Hematopoietic multipotent progenitor cell treated with erythropoietin and hydrocortisone succinate and interleukin-3 and kit ligand, for 8 days (in vitro differentiated cells): ENCODE measurements at regions not wholly inside any gene's neighbourhood (a gene's known extent, or its start where the extent isn't known, plus 50 kb on each side); places are given as distances from the start of the nearest gene placed in this dataset.
A peak's percentile ranks its signal among the peaks of the same experiment; 100 is the strongest.

Experiments
- DNase-seq: peaks from one replicate; pipeline ENCODE4 v3.0.0-alpha.2; 2015

GRCh38 chr2:64322433-64322832 is 131.5 kb upstream of the LGALSL start:
- no peak for DNase-seq

GRCh38 chr2:64323197-64323596 is 130.8 kb upstream of the LGALSL start:
- DNase-seq = no peak

- no peak for DNase-seq
Observed at GRCh38 chr2:64324746-64325410, 129.1 kb upstream of the LGALSL start.

DNA sequence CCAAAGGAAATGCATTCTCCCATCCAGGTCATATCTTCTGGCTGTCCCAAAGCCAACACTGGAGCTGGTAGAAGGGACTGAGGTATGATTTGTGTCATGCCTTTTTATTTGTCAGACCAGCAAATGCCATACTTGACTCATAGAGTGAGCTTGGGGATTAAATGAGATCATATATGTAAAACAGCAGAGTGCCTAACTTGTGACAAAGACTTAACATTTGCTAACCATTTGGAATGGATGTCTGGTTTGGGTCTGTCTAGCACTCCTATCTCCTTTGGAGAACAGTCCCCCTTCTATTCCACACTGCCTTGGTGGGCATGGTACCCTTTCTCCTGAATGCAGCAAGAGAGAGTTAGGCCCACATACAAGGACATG is 128.5 kb upstream of the LGALSL start:
- no peak for DNase-seq

DNA sequence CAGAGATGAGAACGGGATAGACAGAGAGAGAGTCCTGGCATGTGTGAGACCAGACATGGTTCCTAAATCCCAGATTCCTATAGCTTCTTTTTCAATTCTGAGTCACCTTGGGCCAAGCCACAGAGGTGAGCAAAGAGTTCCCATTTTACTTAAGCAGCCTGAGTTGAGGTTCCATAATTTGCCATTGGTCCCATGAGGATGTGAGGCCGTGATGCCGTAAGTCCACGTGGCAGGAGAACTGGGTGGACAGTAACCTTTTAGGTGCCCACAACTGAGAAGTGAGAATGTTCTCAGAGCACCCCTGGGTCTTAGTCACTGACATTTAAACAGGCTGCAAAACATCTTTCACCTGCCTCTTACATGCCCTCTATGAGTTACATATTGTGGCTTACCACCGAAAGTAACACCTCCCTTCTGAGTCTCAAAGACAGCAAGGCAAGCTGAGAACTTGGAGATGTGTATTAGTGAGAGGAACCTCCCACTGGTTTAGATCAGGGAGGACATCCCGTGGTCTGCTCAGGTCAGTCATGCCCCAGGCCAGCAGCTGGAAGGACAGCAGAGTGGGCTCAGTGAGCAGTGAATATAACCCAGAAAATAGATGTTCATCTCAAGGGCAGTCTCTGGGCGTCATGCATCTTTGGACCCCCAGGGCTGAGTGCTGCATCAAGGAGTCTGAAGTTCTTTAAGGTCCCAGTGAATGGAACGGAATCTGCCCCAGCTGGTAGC is 127.9 kb upstream of the LGALSL start:
- DNase-seq = no peak

DNA sequence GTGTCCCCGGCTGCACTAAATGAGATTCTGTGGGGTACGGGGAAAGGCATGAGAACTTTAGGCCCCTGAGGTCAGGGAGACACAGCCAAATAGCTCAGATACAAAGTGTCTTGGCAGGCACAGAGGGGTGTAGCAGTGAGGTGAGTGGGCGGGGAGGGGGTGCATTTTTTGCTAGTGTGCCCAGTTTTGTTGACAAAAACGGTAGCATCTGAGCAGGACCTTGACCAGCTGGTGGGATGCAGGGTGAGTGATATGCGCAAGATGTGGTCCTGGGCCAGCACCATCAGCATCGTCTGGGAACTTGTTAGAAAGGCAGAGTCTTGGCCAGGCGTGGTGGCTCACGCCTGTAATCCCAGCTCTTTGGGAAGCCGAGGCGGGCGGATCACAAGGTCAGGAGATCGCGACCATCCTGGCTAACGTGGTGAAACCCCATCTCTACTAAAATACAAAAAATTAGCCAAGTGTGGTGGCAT is 127.3 kb upstream of the LGALSL start:
- DNase-seq = no peak

- no peak for DNase-seq
Observed at GRCh38 chr2:64327129-64327509, 126.8 kb upstream of the LGALSL start.

- DNase-seq = peak; percentile 44
Observed at GRCh38 chr2:64327510-64328414, 126.2 kb upstream of the LGALSL start.

DNA sequence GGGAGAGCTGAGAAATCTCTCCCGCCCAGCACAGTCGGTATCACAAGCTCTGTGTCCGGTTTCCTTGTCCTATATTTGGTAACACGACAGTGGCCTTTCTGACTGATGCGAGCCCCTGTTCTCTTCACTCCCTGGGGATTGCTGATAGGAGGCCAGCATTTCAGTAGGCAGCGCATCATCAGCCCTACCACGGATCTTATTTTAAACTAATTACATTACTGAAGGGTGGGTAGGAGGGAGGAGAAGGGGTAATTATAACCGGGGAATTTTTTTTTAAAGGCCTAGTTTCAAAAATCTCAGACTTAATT is 125.6 kb upstream of the LGALSL start:
- DNase-seq = no peak

- no peak for DNase-seq
Observed at GRCh38 chr2:64328756-64329155, 125.2 kb upstream of the LGALSL start.

GRCh38 chr2:64329848-64330247 is 124.1 kb upstream of the LGALSL start:
- no peak for DNase-seq

- peak; percentile 82 for DNase-seq
Observed at GRCh38 chr2:64330281-64331113, 123.5 kb upstream of the LGALSL start.

GRCh38 chr2:64331114-64331645 is 122.8 kb upstream of the LGALSL start:
- no peak for DNase-seq

DNA sequence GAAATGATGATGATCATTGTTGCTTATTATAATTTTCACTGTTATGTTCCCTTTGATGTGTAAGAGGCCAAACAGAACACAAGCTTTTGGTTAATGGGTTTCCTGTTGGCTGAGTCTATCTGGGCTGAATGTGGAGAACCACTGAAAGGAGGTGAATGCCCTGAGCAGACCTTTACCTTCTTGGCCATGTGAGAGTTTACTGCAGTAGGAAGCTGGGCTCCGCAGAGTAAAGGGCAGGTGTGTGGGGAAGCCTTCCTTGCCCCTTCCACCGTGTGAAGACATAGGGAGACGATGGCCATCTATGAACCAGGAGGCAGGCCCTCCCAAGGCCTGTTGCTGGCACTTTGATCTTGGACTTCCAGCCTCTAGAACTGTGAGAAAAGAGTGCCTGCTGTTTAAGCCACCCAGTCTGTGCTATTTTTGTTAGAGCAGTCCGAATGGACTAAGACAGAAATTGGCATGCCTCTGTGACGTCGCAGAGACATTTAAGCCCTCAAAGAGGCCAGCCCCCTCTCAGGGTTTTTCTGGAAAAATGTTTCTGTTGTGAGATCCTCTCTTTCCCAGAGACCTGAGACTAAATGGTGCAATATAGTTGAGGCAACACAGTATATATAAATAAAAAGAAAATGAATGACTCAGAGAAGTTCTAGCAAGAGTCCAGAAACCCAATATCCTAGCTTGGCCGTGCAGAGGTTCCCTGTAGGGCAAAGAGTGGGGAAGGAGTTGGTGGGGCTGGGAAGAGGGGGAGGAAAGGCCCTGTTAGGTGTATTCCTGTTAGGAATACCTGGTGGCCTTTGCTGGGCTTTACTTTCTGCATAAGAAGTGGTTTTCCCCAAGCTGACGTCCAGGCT is 121.9 kb upstream of the LGALSL start:
- DNase-seq = no peak

DNA sequence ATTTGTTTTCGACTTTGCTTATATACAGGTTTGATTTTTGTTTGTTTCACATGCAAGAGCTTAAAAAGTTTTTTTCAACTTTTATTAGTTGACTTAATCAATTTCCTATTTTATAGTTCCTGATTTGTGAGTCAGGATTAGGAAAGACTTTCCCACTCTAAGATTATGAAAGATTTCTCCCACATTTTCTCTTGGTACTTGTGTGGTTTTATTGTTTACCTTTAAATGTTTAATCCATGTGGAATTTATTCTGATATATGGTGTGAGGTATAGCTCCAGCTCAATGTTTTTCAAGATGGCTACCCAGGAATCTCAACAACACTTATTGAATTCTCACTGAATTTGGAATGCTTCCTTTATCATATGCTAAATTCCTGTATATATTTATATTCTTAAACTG is 117.8 kb upstream of the LGALSL start:
- DNase-seq = no peak

DNA sequence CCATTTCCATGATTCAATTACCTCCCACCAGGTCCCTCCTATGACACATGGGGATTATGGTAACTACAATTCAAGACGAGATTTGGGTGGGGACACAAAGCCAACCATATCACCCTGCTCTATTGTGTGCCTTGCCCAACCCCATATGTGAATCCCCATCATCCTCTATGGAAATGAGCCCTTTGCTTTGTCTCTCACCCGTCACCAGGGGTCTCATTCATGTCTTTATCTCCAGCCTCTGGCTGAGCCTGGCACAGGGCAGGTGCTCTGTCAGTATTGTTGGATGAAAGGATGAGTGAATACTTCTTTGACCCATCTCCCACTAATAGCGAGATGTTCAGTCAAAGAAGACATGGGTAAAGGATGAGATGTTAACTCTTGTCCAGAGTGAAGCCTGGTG is 116.6 kb upstream of the LGALSL start:
- no peak for DNase-seq

- no peak for DNase-seq
Observed at GRCh38 chr2:64338108-64338507, 115.9 kb upstream of the LGALSL start.

DNA sequence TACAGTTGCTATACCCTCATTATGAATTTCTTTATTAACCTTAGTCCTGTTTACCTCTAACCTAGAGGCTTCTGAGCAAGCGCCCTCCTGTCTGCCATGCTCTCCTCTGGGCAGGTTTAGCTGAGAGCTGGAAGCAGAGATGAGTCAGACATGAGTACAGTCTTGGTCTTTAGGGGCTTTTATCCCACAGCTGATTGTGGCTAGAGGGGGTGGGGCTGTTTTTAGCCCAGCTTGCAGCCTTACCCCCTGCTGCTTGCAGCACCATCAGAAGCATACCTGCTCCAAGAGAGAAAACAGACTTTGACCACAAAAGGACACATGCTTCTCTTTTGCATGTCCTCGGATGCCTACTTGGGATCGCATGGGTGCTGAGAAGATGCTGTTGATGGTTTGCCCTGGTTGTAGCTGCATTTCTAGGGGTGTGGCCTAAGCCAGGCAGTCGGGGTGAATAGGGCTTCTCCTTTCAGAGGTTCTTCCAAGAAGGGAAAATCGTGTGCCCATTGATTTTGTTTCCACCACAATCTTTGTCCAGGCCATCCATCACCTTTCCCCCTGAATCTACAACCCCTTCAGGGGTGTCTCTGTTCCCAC is 115.0 kb upstream of the LGALSL start:
- no peak for DNase-seq

GRCh38 chr2:64341461-64341860 is 112.5 kb upstream of the LGALSL start:
- DNase-seq = no peak

DNA sequence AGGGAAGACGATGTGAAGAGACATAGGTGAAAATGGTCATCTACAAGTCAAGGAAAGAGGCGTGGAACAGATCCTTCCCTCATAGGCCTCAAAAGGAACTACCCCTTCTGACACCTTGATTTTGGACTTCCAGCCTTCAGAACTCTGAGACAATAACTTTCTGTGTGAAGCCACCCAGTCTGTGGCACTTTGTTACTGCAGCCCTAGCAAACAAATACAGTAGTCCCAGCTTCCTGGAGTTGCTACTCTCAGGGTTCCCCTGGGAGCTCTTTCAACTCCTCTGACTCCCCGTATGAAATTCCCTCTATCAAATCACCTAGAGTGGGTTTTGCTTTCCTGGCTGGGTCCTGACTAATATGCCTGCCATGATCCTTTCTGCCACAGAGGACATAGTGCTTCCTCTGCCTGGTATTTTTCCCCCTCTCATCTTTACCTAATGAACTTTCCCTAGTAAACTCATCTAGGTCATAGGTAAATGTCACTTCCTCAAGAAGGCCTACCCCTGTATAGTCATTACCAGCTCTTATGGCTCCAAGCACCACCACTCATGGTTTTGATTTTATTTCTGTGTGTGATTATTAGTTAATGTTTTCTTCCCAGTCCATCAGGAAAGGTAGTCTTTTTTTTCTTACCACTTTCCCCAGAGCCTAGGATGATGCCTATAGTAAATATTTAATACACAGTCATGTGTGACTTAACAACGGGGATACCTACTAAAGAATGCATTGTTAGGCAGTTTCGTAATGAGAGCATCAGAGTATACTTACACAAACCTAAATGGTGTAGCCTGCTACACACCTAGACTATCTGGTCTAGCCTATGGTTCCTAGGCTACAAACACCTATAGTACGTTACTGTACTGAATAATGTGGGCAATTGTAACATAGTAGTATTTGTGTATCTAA is 111.5 kb upstream of the LGALSL start:
- no peak for DNase-seq
